ENCODE measurements at regions not wholly inside any gene's neighbourhood (a gene's known extent, or its start where the extent isn't known, plus 50 kb on each side); places are given as distances from the start of the nearest gene placed in this dataset.

DNA sequence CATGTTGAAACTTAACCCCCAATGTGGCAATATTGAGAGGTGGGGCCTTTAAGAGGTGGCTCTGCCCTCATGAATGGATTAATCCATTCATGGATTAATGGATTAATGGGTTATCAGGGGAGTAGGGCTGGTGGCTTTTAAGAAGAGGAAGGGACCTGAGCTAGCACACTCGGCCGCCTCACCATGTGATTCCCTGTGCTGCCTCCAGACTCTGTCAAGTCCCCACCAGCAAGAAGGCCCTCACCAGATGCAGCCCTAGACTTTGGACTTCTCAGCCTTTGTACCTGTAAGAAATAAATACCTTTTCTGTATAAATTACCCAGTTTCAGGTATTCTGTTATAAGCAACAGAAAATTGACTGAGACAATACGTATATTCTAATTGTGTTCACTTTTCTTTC lies 272.2 kb upstream of the DMRT1 start:
- no peak for TF ChIP-seq POLR2AphosphoS5 (IDR thresholded peaks at IDR 0.05)
- TF ChIP-seq CTCF (IDR thresholded peaks at IDR 0.05), result no peak

Data from prostate gland (tissue), 2 donors.